Natural killer cell (primary cell): ENCODE measurements at regions not wholly inside any gene's neighbourhood (a gene's known extent, or its start where the extent isn't known, plus 50 kb on each side); places are given as distances from the start of the nearest gene placed in this dataset.

Experiments used
- ATAC-seq, 3 donors: fragments of 150-1000 bp in 2 of 3; fragments of 200-7000 bp in 1 of 3; cut with Tn5 transposase; 1 replicate in 1 of 3; 2 replicates in 2 of 3; pipeline ENCODE4 v1.10.0; 2021; ENCODE audit warnings: mild to moderate bottlenecking in 2 of 3, moderate library complexity in 2 of 3
- DNase-seq, 2 donors: peaks; one replicate each; pipeline versions ENCODE4 v3.0.0 to v3.0.0-alpha.2; 2013 to 2021; ENCODE audit warnings: mixed read lengths in 1 of 2
- H3K27ac ChIP-seq: one replicate; pipeline ENCODE4 v1.5.1; 2013; ENCODE audit warnings: mild to moderate bottlenecking, low read length
- H3K27me3 ChIP-seq: one replicate; pipeline ENCODE4 v1.6.1; 2013; ENCODE audit warnings: low read length; ENCODE audit not compliant: control insufficient read depth, insufficient read depth
- H3K36me3 ChIP-seq: one replicate; pipeline ENCODE4 v1.6.1; 2013; ENCODE audit warnings: low read length; ENCODE audit not compliant: control insufficient read depth, insufficient read depth
- H3K4me1 ChIP-seq: one replicate; pipeline ENCODE4 v1.6.1; 2013; ENCODE audit warnings: low read length; ENCODE audit not compliant: control insufficient read depth, insufficient read depth
- H3K4me3 ChIP-seq: one replicate; pipeline ENCODE4 v1.5.1; 2013; ENCODE audit warnings: low read length
- H3K9me3 ChIP-seq: one replicate; pipeline ENCODE4 v1.6.1; 2013; ENCODE audit warnings: low read length; ENCODE audit not compliant: control insufficient read depth, insufficient read depth
- H3K27ac Mint-ChIP-seq, 2 donors: one replicate each; pipeline ENCODE4 v1.8.0; 2022; ENCODE audit warnings: mild to moderate bottlenecking in 2 of 2, mixed read lengths in 2 of 2, moderate library complexity in 1 of 2
- H3K27me3 Mint-ChIP-seq, 2 donors: one replicate each; pipeline ENCODE4 v1.8.0; 2022; ENCODE audit warnings: low read depth in 2 of 2, mixed read lengths in 2 of 2
- H3K36me3 Mint-ChIP-seq: one replicate; pipeline ENCODE4 v1.8.0; 2022; ENCODE audit warnings: mixed read lengths
- H3K4me1 Mint-ChIP-seq, 2 donors: one replicate each; pipeline ENCODE4 v1.8.0; 2022; ENCODE audit warnings: mixed read lengths in 2 of 2
- H3K4me3 Mint-ChIP-seq: one replicate; pipeline ENCODE4 v1.8.0; 2022; ENCODE audit warnings: mild to moderate bottlenecking, moderate library complexity, mixed read lengths
- H3K9me3 Mint-ChIP-seq, 2 donors: one replicate each; pipeline ENCODE4 v1.8.0; 2022; ENCODE audit warnings: mixed read lengths in 2 of 2
- CTCF ChIP-seq: fragments of 200-600 bp; IDR thresholded peaks from one replicate; pipeline ENCODE4 v1.8.0; 2022; ENCODE audit warnings: antibody characterized with exemption
- WGBS: methylation state at CpG from one replicate; pipeline ENCODE4 v1.1.7; 2013; ENCODE audit warnings: missing lambda C conversion rate; ENCODE audit not compliant: insufficient coverage; 5-methylcytosine and 5-hydroxymethylcytosine counted together
- intact Hi-C: fragments of 100-400 bp; cut with micrococcal nuclease; formaldehyde crosslinking; loops from one replicate; pipeline ENCODE4 v1.14.2; 2022

GRCh38 chr10:47176206-47176902, 123.6 kb upstream of the GDF10 start:
- no peaks in the 10 kb centered on the region for H3K36me3 Mint-ChIP-seq
- Histone ChIP-seq H3K36me3 (no peaks in the 10 kb centered on the region), H3K27ac (no peak overlapping the region), H3K27me3 (no peaks in the 10 kb centered on the region), H3K4me3 (no peak overlapping the region), H3K9me3 (no peaks in the 10 kb centered on the region), H3K4me1 (no peaks in the 10 kb centered on the region)
- H3K27me3 Mint-ChIP-seq = peaks cover 7 to 19% of the 10 kb centered on the region in 2 donors
- H3K9me3 Mint-ChIP-seq = peaks cover 0 to 3% of the 10 kb centered on the region in 2 donors
- 91% methylated on average over 12 of the region's 12 CpGs for WGBS
- no peak overlapping the region for H3K4me3 Mint-ChIP-seq
- ATAC-seq = peak in 1 of 3 donors; percentile 22
- no peak overlapping the region for H3K27ac Mint-ChIP-seq
- no peak for TF ChIP-seq CTCF
- no peak for DNase-seq
- intact Hi-C loops = no loop called here
- H3K4me1 Mint-ChIP-seq = no peaks in the 10 kb centered on the region

- no peaks in the 10 kb centered on the region for H3K4me1 Mint-ChIP-seq
- H3K27ac ChIP-seq = no peak overlapping the region
- WGBS = 94% methylated on average over 7 of the region's 8 CpGs
- ATAC-seq (no peak), DNase-seq (no peak)
- no peaks in the 10 kb centered on the region for H3K9me3 ChIP-seq
- H3K27ac Mint-ChIP-seq = no peak overlapping the region
- H3K36me3 ChIP-seq = no peaks in the 10 kb centered on the region
- H3K4me1 ChIP-seq = no peaks in the 10 kb centered on the region
- H3K4me3 Mint-ChIP-seq = no peak overlapping the region
- intact Hi-C loops = no loop called here
- no peak for TF ChIP-seq CTCF
- H3K36me3 Mint-ChIP-seq = no peaks in the 10 kb centered on the region
- H3K27me3 Mint-ChIP-seq = peaks cover 3 to 13% of the 10 kb centered on the region in 2 donors
- H3K9me3 Mint-ChIP-seq = no peaks in the 10 kb centered on the region
- H3K4me3 ChIP-seq = no peak overlapping the region
- no peaks in the 10 kb centered on the region for H3K27me3 ChIP-seq
These were observed 122.8 kb upstream of the GDF10 start for GRCh38 chr10:47176903-47177868.

- H3K27ac ChIP-seq = no peak overlapping the region
- Mint-ChIP-seq H3K27ac (no peak overlapping the region), H3K4me1 (no peaks in the 10 kb centered on the region), H3K4me3 (no peak overlapping the region), H3K27me3 (peaks cover 0 to 3% of the 10 kb centered on the region in 2 donors), H3K9me3 (no peaks in the 10 kb centered on the region), H3K36me3 (no peaks in the 10 kb centered on the region)
- H3K9me3 ChIP-seq = no peaks in the 10 kb centered on the region
- WGBS = 96% methylated on average over 5 of the region's 5 CpGs
- intact Hi-C loops = no loop called here
- TF ChIP-seq CTCF = no peak
- H3K27me3 ChIP-seq = no peaks in the 10 kb centered on the region
- H3K36me3 ChIP-seq = no peaks in the 10 kb centered on the region
- H3K4me1 ChIP-seq = no peaks in the 10 kb centered on the region
- no peak overlapping the region for H3K4me3 ChIP-seq
- no peak for DNase-seq
- ATAC-seq = peak; percentile 12 to 31 (median 25)
These were observed 121.3 kb upstream of the GDF10 start for GRCh38 chr10:47178537-47179290.
